ENCODE measurements at regions not wholly inside any gene's neighbourhood (a gene's known extent, or its start where the extent isn't known, plus 50 kb on each side); places are given as distances from the start of the nearest gene placed in this dataset.

DNA sequence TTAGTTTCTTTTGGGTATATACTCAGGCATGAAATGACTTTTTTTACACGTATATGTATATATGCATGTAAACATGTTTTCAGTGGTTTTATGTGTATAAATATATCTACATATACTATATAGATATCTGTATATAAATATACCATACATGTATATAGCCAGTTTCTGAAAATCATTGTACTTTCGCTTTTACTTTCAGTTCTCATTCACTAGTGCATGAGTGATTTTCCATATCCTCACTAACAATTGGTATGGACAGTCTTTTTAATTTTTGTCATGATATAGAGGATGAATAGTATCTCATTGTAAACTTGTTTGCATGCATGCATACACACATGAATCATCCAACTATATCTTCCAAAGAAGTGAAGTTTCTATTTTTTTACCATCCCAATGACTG lies 877.1 kb upstream of the CDH8 start:
- H3K36me3 ChIP-seq (ENCODE audit: control insufficient read depth in 1 of 2, insufficient read depth in 2 of 2, low read length in 2 of 2), result no peaks in the 10 kb centered on the region
- no peaks in the 10 kb centered on the region for H3K9me3 ChIP-seq (ENCODE audit: control insufficient read depth in 1 of 2, low read length in 2 of 2)
- H3K27me3 ChIP-seq (ENCODE audit: low read depth, low read length), result no peaks in the 10 kb centered on the region
- H3K27ac ChIP-seq (ENCODE audit: low read length), result no peak overlapping the region
- no peaks in the 10 kb centered on the region for H3K4me1 ChIP-seq (ENCODE audit: control insufficient read depth in 1 of 2, insufficient read depth in 2 of 2, low read length in 2 of 2)
- H3K4me3 ChIP-seq (ENCODE audit: low read depth in 1 of 2, low read length in 2 of 2), result no peak overlapping the region

DNA sequence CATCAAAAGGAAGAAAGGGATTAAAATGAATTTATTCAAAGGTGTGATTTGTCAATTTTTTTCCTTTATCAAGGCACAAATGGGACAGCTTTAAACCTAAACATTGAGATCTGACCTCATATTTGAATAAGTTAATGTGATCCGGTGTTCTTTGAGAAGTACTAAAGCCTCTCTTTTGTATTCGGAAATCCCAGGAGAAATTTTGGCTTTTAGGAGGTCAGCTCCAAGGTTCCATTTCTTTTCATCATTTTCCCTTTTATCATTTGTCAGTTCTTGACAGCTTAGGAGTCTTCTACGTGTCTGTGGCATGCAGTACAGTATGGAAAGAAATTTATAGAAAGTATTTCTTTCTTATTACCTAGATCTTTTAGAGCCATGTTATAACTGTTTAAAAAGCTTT lies 873.4 kb upstream of the CDH8 start:
- Histone ChIP-seq H3K27ac (ENCODE audit: low read length) (no peak overlapping the region), H3K36me3 (ENCODE audit: control insufficient read depth in 1 of 2, insufficient read depth in 2 of 2, low read length in 2 of 2) (no peaks in the 10 kb centered on the region), H3K4me1 (ENCODE audit: control insufficient read depth in 1 of 2, insufficient read depth in 2 of 2, low read length in 2 of 2) (no peaks in the 10 kb centered on the region), H3K4me3 (ENCODE audit: low read depth in 1 of 2, low read length in 2 of 2) (no peak overlapping the region), H3K9me3 (ENCODE audit: control insufficient read depth in 1 of 2, low read length in 2 of 2) (no peaks in the 10 kb centered on the region), H3K27me3 (ENCODE audit: low read depth, low read length) (no peaks in the 10 kb centered on the region)

DNA sequence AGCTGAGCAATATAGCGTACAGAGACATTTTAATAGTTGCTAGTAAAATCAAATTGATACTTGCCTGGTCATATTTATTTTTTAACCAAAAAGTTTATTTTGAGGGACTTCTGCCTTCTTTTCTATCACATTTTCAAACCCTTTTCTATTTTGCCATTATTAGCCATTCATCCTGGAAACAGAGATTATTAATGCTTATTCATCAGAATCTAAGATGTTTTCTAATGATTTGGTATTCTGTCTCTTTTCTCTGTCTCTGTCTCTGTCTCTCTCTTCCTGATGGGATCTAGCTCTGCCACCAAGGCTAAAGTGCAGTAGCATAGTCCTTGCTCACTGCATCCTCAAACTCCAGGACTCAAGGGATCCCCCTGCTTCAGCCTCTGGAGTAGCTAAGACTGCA lies 871.3 kb upstream of the CDH8 start:
- Histone ChIP-seq H3K27me3 (ENCODE audit: low read depth, low read length) (no peaks in the 10 kb centered on the region), H3K4me1 (ENCODE audit: control insufficient read depth in 1 of 2, insufficient read depth in 2 of 2, low read length in 2 of 2) (no peaks in the 10 kb centered on the region), H3K9me3 (ENCODE audit: control insufficient read depth in 1 of 2, low read length in 2 of 2) (no peaks in the 10 kb centered on the region), H3K4me3 (ENCODE audit: low read depth in 1 of 2, low read length in 2 of 2) (no peak overlapping the region), H3K36me3 (ENCODE audit: control insufficient read depth in 1 of 2, insufficient read depth in 2 of 2, low read length in 2 of 2) (no peaks in the 10 kb centered on the region), H3K27ac (ENCODE audit: low read length) (no peak overlapping the region)

DNA sequence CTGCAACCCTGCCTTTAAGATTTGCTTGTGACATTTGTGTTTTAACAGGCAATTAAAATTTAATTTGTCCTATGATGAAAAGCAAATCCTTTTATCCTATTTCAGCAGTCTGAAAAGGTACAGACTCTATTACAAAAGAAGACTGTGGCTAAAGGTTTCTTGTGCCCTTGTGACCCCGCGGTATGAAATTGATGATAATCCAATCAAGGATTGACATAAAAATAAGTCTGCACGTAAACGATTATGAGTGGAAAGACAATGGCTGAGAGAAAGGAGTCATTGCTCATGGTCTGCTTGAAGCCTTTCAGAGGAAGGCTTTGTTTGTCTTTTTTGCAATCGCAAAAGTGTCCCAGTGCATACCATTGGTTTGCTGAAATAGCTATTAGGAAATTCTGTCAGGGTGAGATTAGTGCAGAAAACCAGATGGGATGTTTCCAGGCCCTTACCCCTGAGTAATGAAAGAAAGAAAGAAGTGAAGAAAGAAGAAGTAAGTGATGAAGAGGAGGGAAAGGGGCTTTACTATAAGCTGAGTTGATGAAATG lies 867.8 kb upstream of the CDH8 start:
- Histone ChIP-seq H3K27ac (ENCODE audit: low read length) (no peak overlapping the region), H3K9me3 (ENCODE audit: control insufficient read depth in 1 of 2, low read length in 2 of 2) (no peaks in the 10 kb centered on the region), H3K36me3 (ENCODE audit: control insufficient read depth in 1 of 2, insufficient read depth in 2 of 2, low read length in 2 of 2) (no peaks in the 10 kb centered on the region), H3K4me3 (ENCODE audit: low read depth in 1 of 2, low read length in 2 of 2) (no peak overlapping the region), H3K4me1 (ENCODE audit: control insufficient read depth in 1 of 2, insufficient read depth in 2 of 2, low read length in 2 of 2) (no peaks in the 10 kb centered on the region), H3K27me3 (ENCODE audit: low read depth, low read length) (no peaks in the 10 kb centered on the region)

DNA sequence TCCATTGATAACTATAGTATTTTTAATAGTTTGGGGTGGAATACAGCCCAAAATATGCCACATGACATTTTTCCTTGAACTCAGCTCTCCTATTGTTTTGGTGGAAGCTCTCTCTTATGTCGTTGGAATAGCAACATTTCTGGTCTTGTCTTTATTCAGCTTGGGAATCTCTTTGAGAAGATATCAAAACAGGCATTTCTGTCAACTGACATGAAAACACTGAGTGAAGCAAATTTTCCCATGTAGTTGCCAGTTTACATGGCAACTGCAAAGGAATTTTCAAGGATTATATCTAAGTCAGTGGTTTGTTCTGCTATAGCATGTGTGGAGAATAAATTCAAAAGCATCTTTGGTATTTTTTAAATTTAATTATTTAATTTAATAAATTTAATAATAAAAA lies 863.5 kb upstream of the CDH8 start:
- Histone ChIP-seq H3K36me3 (ENCODE audit: control insufficient read depth in 1 of 2, insufficient read depth in 2 of 2, low read length in 2 of 2) (no peaks in the 10 kb centered on the region), H3K4me3 (ENCODE audit: low read depth in 1 of 2, low read length in 2 of 2) (no peak overlapping the region), H3K27me3 (ENCODE audit: low read depth, low read length) (no peaks in the 10 kb centered on the region), H3K27ac (ENCODE audit: low read length) (no peak overlapping the region), H3K4me1 (ENCODE audit: control insufficient read depth in 1 of 2, insufficient read depth in 2 of 2, low read length in 2 of 2) (no peaks in the 10 kb centered on the region), H3K9me3 (ENCODE audit: control insufficient read depth in 1 of 2, low read length in 2 of 2) (peaks cover 0 to 3% of the 10 kb centered on the region in 2 donors)

DNA sequence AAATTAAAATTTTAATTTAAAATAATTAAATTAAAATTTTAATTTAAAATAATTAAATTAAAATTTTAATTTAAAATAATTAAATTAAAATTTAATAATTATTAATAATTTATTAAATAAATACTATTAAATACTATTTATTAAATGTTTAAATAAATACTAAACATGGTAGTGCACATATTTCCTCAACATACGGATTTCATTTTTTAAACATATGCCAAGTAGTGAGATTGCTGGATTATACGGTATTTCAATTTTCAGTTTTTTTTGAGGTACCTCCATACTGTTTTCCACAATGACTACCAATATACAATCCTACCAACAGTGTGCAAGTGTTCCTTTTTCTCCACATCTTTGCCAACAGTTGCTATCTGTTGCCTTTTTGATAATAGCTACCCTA lies 852.9 kb upstream of the CDH8 start:
- Histone ChIP-seq H3K4me3 (ENCODE audit: low read depth in 1 of 2, low read length in 2 of 2) (no peak overlapping the region), H3K27ac (ENCODE audit: low read length) (no peak overlapping the region), H3K27me3 (ENCODE audit: low read depth, low read length) (no peaks in the 10 kb centered on the region), H3K9me3 (ENCODE audit: control insufficient read depth in 1 of 2, low read length in 2 of 2) (peaks cover 0 to 15% of the 10 kb centered on the region in 2 donors), H3K36me3 (ENCODE audit: control insufficient read depth in 1 of 2, insufficient read depth in 2 of 2, low read length in 2 of 2) (no peaks in the 10 kb centered on the region), H3K4me1 (ENCODE audit: control insufficient read depth in 1 of 2, insufficient read depth in 2 of 2, low read length in 2 of 2) (no peaks in the 10 kb centered on the region)

DNA sequence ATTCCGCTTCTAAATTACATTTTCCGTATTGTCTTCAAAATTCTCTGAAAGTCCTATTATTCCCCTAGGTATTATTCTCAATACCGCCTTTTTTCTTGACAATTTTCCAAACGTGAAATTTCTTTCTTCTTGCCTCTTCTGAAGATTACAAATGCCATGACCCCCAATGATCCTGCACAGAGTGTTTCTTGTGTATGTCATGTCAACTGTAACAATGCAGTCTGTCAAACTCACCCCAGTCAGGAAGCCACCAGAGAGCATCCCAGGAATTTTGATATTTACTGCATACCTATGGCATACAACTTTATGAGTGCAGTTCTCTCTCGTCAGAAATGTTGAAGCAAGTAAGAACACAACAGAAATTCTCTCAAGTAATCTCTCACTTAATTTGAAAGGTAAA lies 847.3 kb upstream of the CDH8 start:
- H3K36me3 ChIP-seq (ENCODE audit: control insufficient read depth in 1 of 2, insufficient read depth in 2 of 2, low read length in 2 of 2), result no peaks in the 10 kb centered on the region
- no peaks in the 10 kb centered on the region for H3K27me3 ChIP-seq (ENCODE audit: low read depth, low read length)
- H3K27ac ChIP-seq (ENCODE audit: low read length), result no peak overlapping the region
- no peaks in the 10 kb centered on the region for H3K4me1 ChIP-seq (ENCODE audit: control insufficient read depth in 1 of 2, insufficient read depth in 2 of 2, low read length in 2 of 2)
- H3K9me3 ChIP-seq (ENCODE audit: control insufficient read depth in 1 of 2, low read length in 2 of 2), result no peaks in the 10 kb centered on the region
- no peak overlapping the region for H3K4me3 ChIP-seq (ENCODE audit: low read depth in 1 of 2, low read length in 2 of 2)

DNA sequence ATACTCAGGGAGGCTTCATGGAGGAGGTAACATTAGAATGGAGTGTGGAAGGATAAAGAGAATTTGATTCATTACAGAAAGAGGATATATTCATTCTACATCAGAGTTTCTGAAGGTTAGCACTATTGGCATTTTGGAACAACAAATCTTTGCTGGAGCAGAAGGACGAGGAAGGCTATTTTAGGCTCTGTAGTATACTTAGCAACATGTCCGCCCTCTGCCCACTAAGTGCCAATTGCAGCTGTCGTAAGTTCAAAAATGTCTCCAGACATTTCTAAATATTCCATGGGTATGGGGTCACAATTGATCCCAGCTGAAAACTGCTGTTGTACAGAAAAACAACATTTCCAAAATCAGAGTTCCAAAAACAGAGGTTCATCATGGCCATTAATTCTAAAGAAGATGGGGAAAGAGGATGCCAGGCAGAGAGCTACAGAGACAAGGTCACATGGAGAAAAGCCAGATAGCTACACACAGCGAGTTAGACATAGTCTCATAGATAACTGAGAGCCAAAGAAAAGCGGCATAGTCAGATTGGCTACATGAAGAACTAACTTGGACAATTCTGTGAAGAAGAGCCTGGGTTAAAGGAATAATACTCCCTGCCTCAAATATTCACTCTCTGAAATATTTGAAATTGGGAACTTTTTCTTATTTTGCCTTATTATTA lies 846.4 kb upstream of the CDH8 start:
- H3K4me3 ChIP-seq (ENCODE audit: low read depth in 1 of 2, low read length in 2 of 2), result no peak overlapping the region
- no peaks in the 10 kb centered on the region for H3K27me3 ChIP-seq (ENCODE audit: low read depth, low read length)
- H3K9me3 ChIP-seq (ENCODE audit: control insufficient read depth in 1 of 2, low read length in 2 of 2), result no peaks in the 10 kb centered on the region
- no peaks in the 10 kb centered on the region for H3K36me3 ChIP-seq (ENCODE audit: control insufficient read depth in 1 of 2, insufficient read depth in 2 of 2, low read length in 2 of 2)
- no peak overlapping the region for H3K27ac ChIP-seq (ENCODE audit: low read length)
- no peaks in the 10 kb centered on the region for H3K4me1 ChIP-seq (ENCODE audit: control insufficient read depth in 1 of 2, insufficient read depth in 2 of 2, low read length in 2 of 2)

DNA sequence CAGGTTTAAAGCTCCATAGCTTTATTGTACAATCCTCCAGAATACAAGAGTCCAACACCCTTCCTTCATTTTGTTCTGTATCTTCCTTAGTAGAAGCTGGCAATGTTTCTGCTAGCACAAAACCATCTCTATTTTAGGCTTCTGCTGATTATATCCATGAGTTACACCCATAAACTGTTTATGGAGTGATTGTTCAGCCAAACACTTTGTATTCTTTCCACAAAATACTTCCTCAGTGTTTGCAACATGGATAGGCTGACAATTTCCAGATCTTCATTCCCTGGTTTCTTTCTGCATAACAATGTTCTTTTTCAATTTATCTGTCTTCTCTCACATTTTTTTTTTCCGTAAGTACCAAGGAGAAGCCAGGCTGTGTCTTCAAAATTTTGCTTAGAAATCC lies 839.9 kb upstream of the CDH8 start:
- Histone ChIP-seq H3K9me3 (ENCODE audit: control insufficient read depth in 1 of 2, low read length in 2 of 2) (no peaks in the 10 kb centered on the region), H3K27ac (ENCODE audit: low read length) (no peak overlapping the region), H3K4me1 (ENCODE audit: control insufficient read depth in 1 of 2, insufficient read depth in 2 of 2, low read length in 2 of 2) (peaks cover 0 to 13% of the 10 kb centered on the region in 2 donors), H3K4me3 (ENCODE audit: low read depth in 1 of 2, low read length in 2 of 2) (no peak overlapping the region), H3K27me3 (ENCODE audit: low read depth, low read length) (no peaks in the 10 kb centered on the region), H3K36me3 (ENCODE audit: control insufficient read depth in 1 of 2, insufficient read depth in 2 of 2, low read length in 2 of 2) (no peaks in the 10 kb centered on the region)

DNA sequence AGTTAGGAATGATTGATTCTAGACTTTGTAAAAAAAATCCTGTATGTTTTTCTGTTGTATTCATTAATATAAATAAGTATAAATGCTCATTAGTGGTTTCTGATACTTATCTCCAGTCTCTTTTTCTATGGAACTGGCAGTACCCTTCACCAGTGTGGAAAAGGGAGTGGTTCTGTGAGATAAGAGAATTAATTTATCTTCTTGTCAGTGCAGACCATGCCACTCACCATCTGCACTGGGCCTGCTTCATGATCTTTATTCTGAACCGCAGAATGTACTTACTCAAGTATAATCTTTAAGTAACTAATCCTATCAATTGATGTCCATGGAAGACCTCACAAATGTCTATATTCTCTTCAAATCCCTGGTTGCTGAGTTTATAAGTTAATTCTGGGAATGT lies 836.1 kb upstream of the CDH8 start:
- no peaks in the 10 kb centered on the region for H3K36me3 ChIP-seq (ENCODE audit: control insufficient read depth in 1 of 2, insufficient read depth in 2 of 2, low read length in 2 of 2)
- H3K4me1 ChIP-seq (ENCODE audit: control insufficient read depth in 1 of 2, insufficient read depth in 2 of 2, low read length in 2 of 2), result peaks cover 0 to 28% of the 10 kb centered on the region in 2 donors
- no peak overlapping the region for H3K27ac ChIP-seq (ENCODE audit: low read length)
- no peaks in the 10 kb centered on the region for H3K9me3 ChIP-seq (ENCODE audit: control insufficient read depth in 1 of 2, low read length in 2 of 2)
- no peak overlapping the region for H3K4me3 ChIP-seq (ENCODE audit: low read depth in 1 of 2, low read length in 2 of 2)
- no peaks in the 10 kb centered on the region for H3K27me3 ChIP-seq (ENCODE audit: low read depth, low read length)

DNA sequence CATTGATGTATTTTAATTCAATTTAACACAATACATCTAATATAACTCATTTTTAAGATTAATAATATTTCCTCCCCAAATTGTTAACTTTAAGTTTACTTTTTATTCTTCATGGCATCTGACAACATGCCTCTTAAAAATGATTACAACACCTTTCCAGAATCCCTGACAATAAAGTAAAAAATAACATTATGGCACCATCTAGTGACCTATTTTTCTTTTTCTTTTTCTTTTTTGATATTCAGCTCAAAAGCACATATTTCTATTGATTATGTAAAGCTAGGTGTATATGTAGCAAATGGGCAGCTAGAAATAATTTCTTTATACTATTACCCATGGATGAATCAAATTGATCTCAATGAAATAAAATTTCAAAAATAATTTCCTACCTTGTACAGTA lies 834.3 kb upstream of the CDH8 start:
- no peak overlapping the region for H3K4me3 ChIP-seq (ENCODE audit: low read depth in 1 of 2, low read length in 2 of 2)
- no peaks in the 10 kb centered on the region for H3K9me3 ChIP-seq (ENCODE audit: control insufficient read depth in 1 of 2, low read length in 2 of 2)
- H3K4me1 ChIP-seq (ENCODE audit: control insufficient read depth in 1 of 2, insufficient read depth in 2 of 2, low read length in 2 of 2), result peaks cover 0 to 24% of the 10 kb centered on the region in 2 donors
- no peak overlapping the region for H3K27ac ChIP-seq (ENCODE audit: low read length)
- H3K27me3 ChIP-seq (ENCODE audit: low read depth, low read length), result no peaks in the 10 kb centered on the region
- H3K36me3 ChIP-seq (ENCODE audit: control insufficient read depth in 1 of 2, insufficient read depth in 2 of 2, low read length in 2 of 2), result no peaks in the 10 kb centered on the region

DNA sequence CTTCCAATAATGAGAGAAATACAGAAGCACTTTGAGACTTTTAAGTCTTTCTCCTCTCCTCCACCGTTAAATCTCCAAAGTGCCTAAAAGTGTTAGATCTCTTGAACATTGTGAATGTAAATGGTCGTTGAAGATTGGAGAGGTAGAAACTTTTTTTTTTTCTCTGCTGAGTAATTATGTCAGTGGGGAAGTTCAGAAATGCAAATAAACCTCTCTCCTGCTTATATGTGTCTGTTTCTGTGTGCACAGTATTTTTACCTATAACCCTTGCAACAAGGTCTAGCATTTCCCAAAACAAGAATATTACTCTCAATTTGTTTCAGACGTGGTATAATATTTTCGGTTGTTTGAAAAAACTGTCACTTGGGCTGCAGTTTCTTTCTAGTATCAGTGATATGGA lies 833.6 kb upstream of the CDH8 start:
- Histone ChIP-seq H3K27ac (ENCODE audit: low read length) (no peak overlapping the region), H3K9me3 (ENCODE audit: control insufficient read depth in 1 of 2, low read length in 2 of 2) (no peaks in the 10 kb centered on the region), H3K4me3 (ENCODE audit: low read depth in 1 of 2, low read length in 2 of 2) (no peak overlapping the region), H3K27me3 (ENCODE audit: low read depth, low read length) (no peaks in the 10 kb centered on the region), H3K36me3 (ENCODE audit: control insufficient read depth in 1 of 2, insufficient read depth in 2 of 2, low read length in 2 of 2) (no peaks in the 10 kb centered on the region), H3K4me1 (ENCODE audit: control insufficient read depth in 1 of 2, insufficient read depth in 2 of 2, low read length in 2 of 2) (peaks cover 0 to 16% of the 10 kb centered on the region in 2 donors)

Data from muscle layer of duodenum (tissue), 2 donors.